ENCODE measurements at regions not wholly inside any gene's neighbourhood (a gene's known extent, or its start where the extent isn't known, plus 50 kb on each side); places are given as distances from the start of the nearest gene placed in this dataset.
A peak's percentile ranks its signal among the peaks of the same experiment; 100 is the strongest.
"Not testable (repeated sequence)": the region's sequence is repeated elsewhere in the genome, so short reads cannot be mapped to it uniquely, and the experiment has no call there.

DNA sequence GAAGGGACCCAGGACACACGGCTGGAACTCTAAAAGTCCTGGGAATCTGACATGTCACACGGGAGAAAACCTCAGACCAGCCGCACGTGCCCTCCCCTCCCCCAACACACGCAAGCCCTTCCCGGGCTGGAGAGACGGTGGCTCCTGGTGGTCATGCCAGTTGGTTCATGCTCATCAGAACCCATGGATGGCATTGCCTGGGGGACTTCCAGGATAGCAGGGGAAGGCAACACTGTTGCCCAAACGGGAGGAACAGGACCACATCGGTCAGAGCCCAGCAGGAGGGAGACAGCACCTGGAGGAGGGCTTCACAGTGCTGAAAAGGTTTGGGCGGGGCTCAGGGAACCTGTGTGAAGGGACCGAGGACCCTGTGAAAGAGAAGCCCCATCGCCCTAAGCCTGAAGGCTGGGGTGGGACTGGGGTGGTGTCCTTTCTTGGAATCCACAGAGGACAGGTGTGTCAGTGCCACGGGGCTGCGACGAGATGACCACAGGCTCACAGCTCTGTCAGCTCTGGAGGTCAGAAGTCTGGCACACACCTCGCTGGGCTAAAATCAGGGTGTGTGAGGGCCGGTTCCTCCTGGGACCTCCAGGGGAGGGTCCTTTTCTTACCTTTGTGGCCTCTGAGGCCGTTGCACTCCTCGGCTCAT is 151.7 kb upstream of the ZNF469 start:
- H3K36me3 Mint-ChIP-seq (ENCODE audit: insufficient read depth, unreplicated experiment); CTCF ChIA-PET; H3K27me3 Mint-ChIP-seq (ENCODE audit: insufficient read depth, unreplicated experiment); H3K27ac Mint-ChIP-seq (ENCODE audit: low read depth, unreplicated experiment); DNase-seq (ENCODE audit: unreplicated experiment); H3K9me3 Mint-ChIP-seq (ENCODE audit: unreplicated experiment); H3K4me1 Mint-ChIP-seq (ENCODE audit: insufficient read depth, unreplicated experiment); POLR2A ChIA-PET; BruUV-seq (replicated peaks); intact Hi-C loops (cut with micrococcal nuclease); H3K4me3 Mint-ChIP-seq (ENCODE audit: unreplicated experiment): not testable (repeated sequence)

- H3K27ac Mint-ChIP-seq (ENCODE audit: low read depth, unreplicated experiment); DNase-seq (ENCODE audit: unreplicated experiment); intact Hi-C loops (cut with micrococcal nuclease); H3K4me3 Mint-ChIP-seq (ENCODE audit: unreplicated experiment); BruUV-seq (replicated peaks); H3K9me3 Mint-ChIP-seq (ENCODE audit: unreplicated experiment); H3K27me3 Mint-ChIP-seq (ENCODE audit: insufficient read depth, unreplicated experiment); H3K36me3 Mint-ChIP-seq (ENCODE audit: insufficient read depth, unreplicated experiment); CTCF ChIA-PET; H3K4me1 Mint-ChIP-seq (ENCODE audit: insufficient read depth, unreplicated experiment); POLR2A ChIA-PET: not testable (repeated sequence)
Measured at GRCh38 chr16:88231839-88232238, 150.9 kb upstream of the ZNF469 start.

DNA sequence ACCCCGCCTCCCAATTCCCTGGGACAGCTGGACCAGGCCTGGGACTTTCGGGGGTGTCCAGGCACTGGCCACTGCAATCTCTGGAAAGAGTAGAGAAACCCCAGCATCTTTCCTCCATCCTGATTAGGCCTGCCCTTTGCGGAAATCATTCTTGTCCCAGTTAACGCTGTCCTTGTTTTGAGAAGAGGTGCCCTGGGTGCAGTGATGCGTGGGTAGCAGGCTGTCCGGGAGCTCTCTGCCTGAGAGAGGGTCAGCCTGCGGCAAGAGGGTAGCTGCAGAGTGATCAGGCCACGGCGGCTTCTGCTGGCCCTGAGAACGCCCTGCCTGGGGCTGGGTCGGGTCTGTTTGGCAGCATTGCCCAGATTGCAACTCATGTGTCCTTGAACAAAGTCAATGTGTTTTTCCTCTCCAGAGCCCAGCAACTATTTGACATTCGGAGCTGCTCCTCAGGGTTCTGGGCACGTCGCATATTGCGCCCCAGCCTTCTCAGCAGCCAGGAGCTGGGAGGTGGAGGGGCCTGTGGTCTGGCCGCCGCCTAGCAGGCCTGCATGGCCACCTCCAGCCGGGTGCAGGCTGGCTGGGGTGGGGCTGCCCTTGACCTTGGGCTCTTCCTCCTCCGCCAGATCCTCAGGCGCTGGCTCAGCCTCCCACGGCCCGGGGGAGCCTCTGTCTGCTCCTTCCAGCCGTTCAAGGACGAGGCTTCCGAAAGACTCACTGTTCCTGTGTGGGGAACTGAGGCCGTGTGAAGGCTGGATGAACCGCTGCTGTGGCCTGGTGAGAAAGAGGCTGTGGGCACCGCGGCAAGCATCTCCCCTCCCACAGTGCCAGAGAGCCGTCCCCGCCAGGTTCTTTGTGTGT is 150.1 kb upstream of the ZNF469 start:
- intact Hi-C loops (cut with micrococcal nuclease); DNase-seq (ENCODE audit: unreplicated experiment); H3K4me1 Mint-ChIP-seq (ENCODE audit: insufficient read depth, unreplicated experiment); BruUV-seq (replicated peaks); POLR2A ChIA-PET; H3K9me3 Mint-ChIP-seq (ENCODE audit: unreplicated experiment); H3K4me3 Mint-ChIP-seq (ENCODE audit: unreplicated experiment); H3K27ac Mint-ChIP-seq (ENCODE audit: low read depth, unreplicated experiment); H3K27me3 Mint-ChIP-seq (ENCODE audit: insufficient read depth, unreplicated experiment); H3K36me3 Mint-ChIP-seq (ENCODE audit: insufficient read depth, unreplicated experiment): not testable (repeated sequence)
- CTCF ChIA-PET: interaction anchor here (0.7 kb wide), 1 partner anchor 54 kb away, joined by 3 read pairs; no protein-coding TSS in a partner anchor

DNA sequence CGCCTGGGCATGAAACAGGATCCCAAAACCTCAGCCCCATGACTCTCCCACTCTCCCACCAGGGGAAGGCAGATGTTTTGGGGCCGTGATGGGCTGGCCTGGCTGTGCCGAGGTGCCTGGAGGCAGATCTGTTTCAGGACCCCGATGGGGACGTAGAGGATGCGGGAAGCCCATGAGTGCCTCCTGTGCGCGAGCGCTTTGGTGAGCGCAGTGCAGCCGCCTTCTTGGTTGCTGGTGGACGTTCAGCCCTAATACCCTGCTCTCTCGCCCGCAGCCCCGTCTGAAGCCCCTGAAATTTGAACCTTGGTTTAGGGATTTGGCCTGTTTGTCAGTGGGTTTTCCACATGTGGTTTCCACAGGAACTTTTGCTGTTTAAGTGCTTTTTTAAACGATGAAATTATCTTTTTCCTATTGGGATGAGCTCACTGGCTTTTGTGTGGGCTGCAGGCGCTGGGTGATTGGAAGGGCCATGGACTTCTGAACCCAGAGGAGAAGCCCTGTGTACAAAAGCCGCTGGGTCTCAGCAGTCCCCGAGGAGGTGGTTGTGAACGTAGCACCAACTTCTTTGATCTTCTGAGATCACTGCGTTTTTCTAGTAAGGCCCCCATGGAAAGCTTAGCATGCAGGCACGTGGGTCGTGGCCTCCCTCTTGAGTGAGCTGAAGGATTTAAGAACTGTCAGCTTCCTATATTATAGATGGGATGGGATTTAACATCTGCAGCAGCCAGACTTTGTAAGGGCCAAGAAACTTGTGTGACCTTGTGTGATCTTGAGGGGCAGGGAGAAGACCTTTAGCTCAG is 148.9 kb upstream of the ZNF469 start:
- H3K4me1 Mint-ChIP-seq (ENCODE audit: insufficient read depth, unreplicated experiment); POLR2A ChIA-PET; H3K4me3 Mint-ChIP-seq (ENCODE audit: unreplicated experiment); H3K36me3 Mint-ChIP-seq (ENCODE audit: insufficient read depth, unreplicated experiment); H3K9me3 Mint-ChIP-seq (ENCODE audit: unreplicated experiment); H3K27ac Mint-ChIP-seq (ENCODE audit: low read depth, unreplicated experiment); intact Hi-C loops (cut with micrococcal nuclease); CTCF ChIA-PET; DNase-seq (ENCODE audit: unreplicated experiment); BruUV-seq (replicated peaks); H3K27me3 Mint-ChIP-seq (ENCODE audit: insufficient read depth, unreplicated experiment): not testable (repeated sequence)

DNA sequence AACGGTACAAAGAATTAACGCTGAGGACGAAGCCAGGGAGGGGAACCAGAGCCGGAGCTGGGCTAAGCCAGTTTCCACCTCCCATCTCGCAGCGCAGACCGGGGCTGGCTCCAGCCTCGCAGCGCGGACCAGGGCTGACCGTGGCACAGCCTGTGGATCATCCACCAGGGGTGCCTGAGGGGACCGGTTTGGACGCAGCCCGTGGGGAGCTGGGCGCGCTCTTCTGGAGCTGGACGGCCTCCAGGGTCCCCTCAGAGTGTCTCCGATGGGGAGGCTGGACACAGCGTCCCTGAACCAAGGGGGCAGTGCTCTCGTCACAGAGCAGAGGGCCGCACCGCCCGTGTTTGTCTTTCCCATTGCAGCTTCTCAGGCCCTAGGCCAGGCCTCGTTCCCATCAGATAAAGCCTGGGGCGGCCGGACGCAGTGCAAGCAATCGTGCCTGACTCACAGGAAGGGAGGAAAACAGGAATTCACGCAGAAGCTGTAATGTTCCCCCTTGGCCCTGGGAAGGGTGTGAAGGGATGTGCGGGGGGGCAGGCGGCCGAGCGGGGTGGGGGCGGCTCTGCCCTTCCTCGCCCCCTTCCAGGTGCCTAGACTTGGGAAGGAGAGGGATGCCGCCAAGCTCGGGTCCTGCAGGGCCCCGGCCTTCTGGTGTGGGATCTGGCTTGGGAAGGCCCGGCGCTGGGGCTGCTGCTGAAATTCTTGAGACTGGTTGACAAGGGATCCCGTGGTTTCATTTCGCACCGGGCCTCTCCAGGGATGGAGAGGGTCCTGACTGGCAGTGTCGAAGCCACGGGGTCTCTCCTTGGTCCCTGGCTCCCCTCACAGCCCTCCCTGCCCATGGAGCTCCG is 148.1 kb upstream of the ZNF469 start:
- H3K27me3 Mint-ChIP-seq (ENCODE audit: insufficient read depth, unreplicated experiment); CTCF ChIA-PET; intact Hi-C loops (cut with micrococcal nuclease); H3K4me3 Mint-ChIP-seq (ENCODE audit: unreplicated experiment); H3K9me3 Mint-ChIP-seq (ENCODE audit: unreplicated experiment); POLR2A ChIA-PET; H3K36me3 Mint-ChIP-seq (ENCODE audit: insufficient read depth, unreplicated experiment); H3K4me1 Mint-ChIP-seq (ENCODE audit: insufficient read depth, unreplicated experiment); BruUV-seq (replicated peaks): not testable (repeated sequence)
- peak overlapping the region; percentile 20 for H3K27ac Mint-ChIP-seq (ENCODE audit: low read depth, unreplicated experiment)
- DNase-seq (ENCODE audit: unreplicated experiment): peak; percentile 30

DNA sequence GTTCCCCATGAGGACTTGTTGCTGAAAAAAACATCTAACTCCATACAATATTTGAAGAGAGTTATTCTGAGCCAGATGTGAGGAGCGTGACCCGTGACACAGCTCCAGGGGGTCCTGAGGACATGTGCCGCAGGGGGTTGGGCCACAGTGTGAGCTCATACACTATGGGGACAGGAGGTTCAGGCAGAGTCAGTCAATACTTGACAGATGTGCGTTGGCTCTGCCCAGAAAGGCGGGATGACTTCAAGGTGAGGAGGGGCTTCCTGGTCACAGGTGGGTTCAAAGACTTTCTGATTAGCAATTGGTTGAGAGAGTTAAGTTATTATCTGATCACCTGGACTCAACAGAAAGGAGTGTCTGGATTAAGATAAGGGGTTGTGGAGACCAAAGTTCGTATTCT is 147.1 kb upstream of the ZNF469 start:
- H3K4me3 Mint-ChIP-seq (ENCODE audit: unreplicated experiment); BruUV-seq (replicated peaks); H3K4me1 Mint-ChIP-seq (ENCODE audit: insufficient read depth, unreplicated experiment); CTCF ChIA-PET; H3K9me3 Mint-ChIP-seq (ENCODE audit: unreplicated experiment); H3K36me3 Mint-ChIP-seq (ENCODE audit: insufficient read depth, unreplicated experiment); H3K27me3 Mint-ChIP-seq (ENCODE audit: insufficient read depth, unreplicated experiment); POLR2A ChIA-PET; DNase-seq (ENCODE audit: unreplicated experiment); intact Hi-C loops (cut with micrococcal nuclease): not testable (repeated sequence)
- peak overlapping the region; percentile 20 for H3K27ac Mint-ChIP-seq (ENCODE audit: low read depth, unreplicated experiment)

- CTCF ChIA-PET; intact Hi-C loops (cut with micrococcal nuclease); DNase-seq (ENCODE audit: unreplicated experiment); H3K36me3 Mint-ChIP-seq (ENCODE audit: insufficient read depth, unreplicated experiment); POLR2A ChIA-PET; H3K27ac Mint-ChIP-seq (ENCODE audit: low read depth, unreplicated experiment); H3K4me1 Mint-ChIP-seq (ENCODE audit: insufficient read depth, unreplicated experiment); H3K27me3 Mint-ChIP-seq (ENCODE audit: insufficient read depth, unreplicated experiment); BruUV-seq (replicated peaks); H3K9me3 Mint-ChIP-seq (ENCODE audit: unreplicated experiment); H3K4me3 Mint-ChIP-seq (ENCODE audit: unreplicated experiment): not testable (repeated sequence)
Measured at GRCh38 chr16:88236229-88236628, 146.5 kb upstream of the ZNF469 start.

- H3K27ac Mint-ChIP-seq (ENCODE audit: low read depth, unreplicated experiment); POLR2A ChIA-PET; H3K9me3 Mint-ChIP-seq (ENCODE audit: unreplicated experiment); DNase-seq (ENCODE audit: unreplicated experiment); CTCF ChIA-PET; H3K27me3 Mint-ChIP-seq (ENCODE audit: insufficient read depth, unreplicated experiment); H3K36me3 Mint-ChIP-seq (ENCODE audit: insufficient read depth, unreplicated experiment); BruUV-seq (replicated peaks); H3K4me3 Mint-ChIP-seq (ENCODE audit: unreplicated experiment); intact Hi-C loops (cut with micrococcal nuclease): not testable (repeated sequence)
- peaks cover 10% of the 10 kb centered on the region for H3K4me1 Mint-ChIP-seq (ENCODE audit: insufficient read depth, unreplicated experiment)
Measured at GRCh38 chr16:88237314-88237713, 145.4 kb upstream of the ZNF469 start.

Measured in MCF 10A (cell line).